ENCODE measurements at regions not wholly inside any gene's neighbourhood (a gene's known extent, or its start where the extent isn't known, plus 50 kb on each side); places are given as distances from the start of the nearest gene placed in this dataset.

DNA sequence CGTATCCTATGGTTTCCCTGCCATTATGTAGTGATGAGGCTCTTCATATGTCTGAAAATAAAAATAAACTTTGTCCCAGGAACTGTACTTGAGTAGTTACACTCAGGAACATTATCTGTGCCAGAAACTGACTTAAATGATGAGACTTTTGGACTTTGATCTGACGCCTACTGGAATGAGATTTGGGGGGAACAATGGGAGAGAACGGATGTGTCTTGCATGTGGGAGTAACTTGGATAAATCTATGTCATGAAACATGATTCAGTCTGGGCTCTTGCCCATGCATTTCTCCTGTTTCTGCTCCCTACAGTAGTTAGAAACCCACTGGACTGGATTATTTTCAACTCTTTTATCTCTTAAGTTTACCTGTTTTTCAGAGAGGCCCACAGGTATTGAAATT lies 2351.4 kb downstream of the PCDH7 start:
- no peak for TF ChIP-seq RAD21 (IDR thresholded peaks at IDR 0.05; ENCODE audit: low read depth)
- TF ChIP-seq TEAD4 (IDR thresholded peaks at IDR 0.05), result no peak
- TF ChIP-seq NFIC (IDR thresholded peaks at IDR 0.05), result no peak
- no peak for TF ChIP-seq EP300 (IDR thresholded peaks at IDR 0.05; ENCODE audit: borderline replicate concordance)
- TF ChIP-seq, protein P1, sequence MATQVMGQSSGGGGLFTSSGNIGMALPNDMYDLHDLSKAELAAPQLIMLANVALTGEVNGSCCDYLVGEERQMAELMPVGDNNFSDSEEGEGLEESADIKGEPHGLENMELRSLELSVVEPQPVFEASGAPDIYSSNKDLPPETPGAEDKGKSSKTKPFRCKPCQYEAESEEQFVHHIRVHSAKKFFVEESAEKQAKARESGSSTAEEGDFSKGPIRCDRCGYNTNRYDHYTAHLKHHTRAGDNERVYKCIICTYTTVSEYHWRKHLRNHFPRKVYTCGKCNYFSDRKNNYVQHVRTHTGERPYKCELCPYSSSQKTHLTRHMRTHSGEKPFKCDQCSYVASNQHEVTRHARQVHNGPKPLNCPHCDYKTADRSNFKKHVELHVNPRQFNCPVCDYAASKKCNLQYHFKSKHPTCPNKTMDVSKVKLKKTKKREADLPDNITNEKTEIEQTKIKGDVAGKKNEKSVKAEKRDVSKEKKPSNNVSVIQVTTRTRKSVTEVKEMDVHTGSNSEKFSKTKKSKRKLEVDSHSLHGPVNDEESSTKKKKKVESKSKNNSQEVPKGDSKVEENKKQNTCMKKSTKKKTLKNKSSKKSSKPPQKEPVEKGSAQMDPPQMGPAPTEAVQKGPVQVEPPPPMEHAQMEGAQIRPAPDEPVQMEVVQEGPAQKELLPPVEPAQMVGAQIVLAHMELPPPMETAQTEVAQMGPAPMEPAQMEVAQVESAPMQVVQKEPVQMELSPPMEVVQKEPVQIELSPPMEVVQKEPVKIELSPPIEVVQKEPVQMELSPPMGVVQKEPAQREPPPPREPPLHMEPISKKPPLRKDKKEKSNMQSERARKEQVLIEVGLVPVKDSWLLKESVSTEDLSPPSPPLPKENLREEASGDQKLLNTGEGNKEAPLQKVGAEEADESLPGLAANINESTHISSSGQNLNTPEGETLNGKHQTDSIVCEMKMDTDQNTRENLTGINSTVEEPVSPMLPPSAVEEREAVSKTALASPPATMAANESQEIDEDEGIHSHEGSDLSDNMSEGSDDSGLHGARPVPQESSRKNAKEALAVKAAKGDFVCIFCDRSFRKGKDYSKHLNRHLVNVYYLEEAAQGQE (IDR thresholded peaks at IDR 0.05; ENCODE audit: low read depth), result no peak
- TF ChIP-seq, protein P2, sequence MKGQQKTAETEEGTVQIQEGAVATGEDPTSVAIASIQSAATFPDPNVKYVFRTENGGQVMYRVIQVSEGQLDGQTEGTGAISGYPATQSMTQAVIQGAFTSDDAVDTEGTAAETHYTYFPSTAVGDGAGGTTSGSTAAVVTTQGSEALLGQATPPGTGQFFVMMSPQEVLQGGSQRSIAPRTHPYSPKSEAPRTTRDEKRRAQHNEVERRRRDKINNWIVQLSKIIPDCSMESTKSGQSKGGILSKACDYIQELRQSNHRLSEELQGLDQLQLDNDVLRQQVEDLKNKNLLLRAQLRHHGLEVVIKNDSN (IDR thresholded peaks at IDR 0.05), result no peak
- TF ChIP-seq, protein P3, sequence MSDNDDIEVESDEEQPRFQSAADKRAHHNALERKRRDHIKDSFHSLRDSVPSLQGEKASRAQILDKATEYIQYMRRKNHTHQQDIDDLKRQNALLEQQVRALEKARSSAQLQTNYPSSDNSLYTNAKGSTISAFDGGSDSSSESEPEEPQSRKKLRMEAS (IDR thresholded peaks at IDR 0.05), result no peak
- no peak for TF ChIP-seq TCF12 (IDR thresholded peaks at IDR 0.05; ENCODE audit: low read depth)
- no peak for TF ChIP-seq CREB1 (IDR thresholded peaks at IDR 0.05; ENCODE audit: low read depth)
- no peak for TF ChIP-seq TAF1 (IDR thresholded peaks at IDR 0.05; ENCODE audit: low read depth)
- TF ChIP-seq FOXM1 (IDR thresholded peaks at IDR 0.05; ENCODE audit: borderline replicate concordance, low read depth), result no peak
- TF ChIP-seq EGR1 (IDR thresholded peaks at IDR 0.05), result no peak
- no peak for TF ChIP-seq CEBPB (IDR thresholded peaks at IDR 0.05)
- TF ChIP-seq YY1 (IDR thresholded peaks at IDR 0.05; ENCODE audit: low read depth), result no peak
- TF ChIP-seq ZBTB7A (IDR thresholded peaks at IDR 0.05; ENCODE audit: low read depth), result no peak

DNA sequence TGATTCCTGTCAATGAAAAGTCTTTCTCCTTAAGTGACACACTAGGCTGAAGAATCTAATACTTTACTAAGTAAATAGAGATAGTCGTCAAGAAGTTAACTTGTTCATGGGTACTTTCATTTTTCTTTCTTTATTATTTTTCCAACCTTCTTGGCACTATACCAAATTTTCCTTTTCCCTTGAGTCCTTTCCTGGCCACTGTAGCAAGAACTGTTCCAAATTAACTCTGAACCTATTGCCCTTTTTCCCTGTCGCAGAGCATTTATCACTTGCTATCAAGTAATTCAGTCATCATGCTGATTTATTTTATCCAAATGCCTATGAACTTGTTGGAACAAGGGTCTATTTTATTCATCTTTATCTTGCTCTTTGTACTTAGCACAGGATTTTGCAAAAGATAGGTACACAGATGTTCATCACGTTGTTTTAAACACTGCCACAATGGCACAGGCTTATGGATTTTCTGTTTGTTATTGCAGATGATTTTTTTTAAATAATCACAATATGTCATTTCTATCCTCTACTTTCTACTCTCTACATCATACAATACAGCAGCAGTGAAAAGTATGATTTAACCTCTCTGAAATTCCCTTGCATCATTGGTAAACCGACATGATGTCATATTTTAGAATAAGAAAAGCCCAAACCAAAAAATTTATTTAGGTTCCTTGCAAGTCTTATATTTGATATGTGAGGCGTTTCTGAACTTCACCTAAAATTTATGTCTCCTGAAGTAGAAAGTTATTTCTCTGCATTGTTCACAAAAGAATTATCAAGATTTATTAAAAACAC lies 2352.3 kb downstream of the PCDH7 start:
- TF ChIP-seq, protein P3 (IDR thresholded peaks at IDR 0.05), result no peak
- TF ChIP-seq TEAD4 (IDR thresholded peaks at IDR 0.05), result no peak
- TF ChIP-seq RAD21 (IDR thresholded peaks at IDR 0.05; ENCODE audit: low read depth), result no peak
- TF ChIP-seq EP300 (IDR thresholded peaks at IDR 0.05; ENCODE audit: borderline replicate concordance), result no peak
- no peak for TF ChIP-seq YY1 (IDR thresholded peaks at IDR 0.05; ENCODE audit: low read depth)
- TF ChIP-seq TCF12 (IDR thresholded peaks at IDR 0.05; ENCODE audit: low read depth), result no peak
- no peak for TF ChIP-seq NFIC (IDR thresholded peaks at IDR 0.05)
- TF ChIP-seq, protein P2 (IDR thresholded peaks at IDR 0.05), result no peak
- TF ChIP-seq TAF1 (IDR thresholded peaks at IDR 0.05; ENCODE audit: low read depth), result no peak
- no peak for TF ChIP-seq ZBTB7A (IDR thresholded peaks at IDR 0.05; ENCODE audit: low read depth)
- no peak for TF ChIP-seq CEBPB (IDR thresholded peaks at IDR 0.05)
- TF ChIP-seq EGR1 (IDR thresholded peaks at IDR 0.05), result no peak
- TF ChIP-seq FOXM1 (IDR thresholded peaks at IDR 0.05; ENCODE audit: borderline replicate concordance, low read depth), result no peak
- no peak for TF ChIP-seq CREB1 (IDR thresholded peaks at IDR 0.05; ENCODE audit: low read depth)
- TF ChIP-seq, protein P1 (IDR thresholded peaks at IDR 0.05; ENCODE audit: low read depth), result no peak

DNA sequence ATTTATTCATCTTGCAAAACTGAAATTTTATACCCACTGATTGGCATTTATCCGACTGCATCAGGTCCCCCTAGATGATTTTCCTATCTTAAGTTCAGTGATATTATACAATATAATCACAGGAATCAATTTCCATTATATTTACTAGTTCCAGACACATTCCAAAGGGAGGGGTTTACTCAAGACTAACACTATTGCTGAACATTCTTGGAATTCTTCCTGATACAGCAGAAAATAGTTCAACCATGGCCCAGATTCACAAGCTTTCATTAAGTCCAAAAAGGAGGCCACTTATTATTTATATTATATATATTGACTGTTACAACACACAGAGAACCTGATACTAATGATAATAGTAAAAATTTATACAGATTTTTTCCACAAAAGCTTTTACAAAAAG lies 2353.6 kb downstream of the PCDH7 start:
- TF ChIP-seq TEAD4 (IDR thresholded peaks at IDR 0.05) (peak; percentile 95), EGR1 (IDR thresholded peaks at IDR 0.05) (no peak)

DNA sequence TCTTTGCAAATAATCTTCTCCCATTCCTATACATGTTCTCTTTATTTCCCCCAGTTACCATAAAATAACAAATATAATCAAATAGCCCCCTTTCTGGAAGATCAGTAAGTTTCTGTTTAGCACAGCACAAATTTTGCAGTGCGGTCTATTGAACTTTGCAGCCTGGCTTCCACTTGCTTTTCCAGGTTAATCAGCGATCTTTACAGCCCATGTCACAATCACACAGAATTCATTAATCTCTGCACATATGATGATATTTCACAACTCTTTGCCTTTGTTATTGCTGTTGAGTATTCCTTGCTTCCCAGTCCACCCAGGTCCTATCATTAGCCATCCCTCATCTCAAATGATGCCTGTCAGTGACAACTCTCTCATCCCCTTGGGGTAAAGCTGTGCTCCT lies 2358.0 kb downstream of the PCDH7 start:
- TF ChIP-seq EGR1 (IDR thresholded peaks at IDR 0.05) (no peak), TAF1 (IDR thresholded peaks at IDR 0.05; ENCODE audit: low read depth) (no peak), EP300 (IDR thresholded peaks at IDR 0.05; ENCODE audit: borderline replicate concordance) (no peak), NFIC (IDR thresholded peaks at IDR 0.05) (no peak), YY1 (IDR thresholded peaks at IDR 0.05; ENCODE audit: low read depth) (no peak), ZBTB7A (IDR thresholded peaks at IDR 0.05; ENCODE audit: low read depth) (no peak), FOXM1 (IDR thresholded peaks at IDR 0.05; ENCODE audit: borderline replicate concordance, low read depth) (no peak), TEAD4 (IDR thresholded peaks at IDR 0.05) (no peak), RAD21 (IDR thresholded peaks at IDR 0.05; ENCODE audit: low read depth) (no peak)

DNA sequence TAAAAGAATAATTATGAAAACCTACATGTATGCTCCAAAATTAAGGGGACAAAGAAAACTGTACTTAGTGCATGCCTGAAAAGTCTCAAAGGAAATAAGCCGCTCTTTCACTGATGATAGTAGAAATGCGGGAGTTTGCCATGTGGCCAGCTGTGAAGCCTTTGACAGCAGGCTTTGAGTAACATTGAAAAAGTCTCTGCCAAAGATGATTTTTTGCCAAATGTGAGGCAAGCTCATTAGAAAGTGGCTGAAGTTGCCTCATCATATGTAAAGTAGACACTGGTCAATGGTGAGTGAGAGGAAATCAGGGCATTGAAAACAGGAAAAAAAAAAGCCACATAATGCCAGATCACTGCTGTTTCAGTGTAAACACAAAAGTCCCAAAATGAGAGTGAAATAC lies 2360.1 kb downstream of the PCDH7 start:
- TF ChIP-seq CREB1 (IDR thresholded peaks at IDR 0.05; ENCODE audit: low read depth) (no peak), EGR1 (IDR thresholded peaks at IDR 0.05) (no peak), EP300 (IDR thresholded peaks at IDR 0.05; ENCODE audit: borderline replicate concordance) (no peak), CEBPB (IDR thresholded peaks at IDR 0.05) (no peak), TCF12 (IDR thresholded peaks at IDR 0.05; ENCODE audit: low read depth) (no peak), RAD21 (IDR thresholded peaks at IDR 0.05; ENCODE audit: low read depth) (no peak), FOXM1 (IDR thresholded peaks at IDR 0.05; ENCODE audit: borderline replicate concordance, low read depth) (no peak), ZBTB7A (IDR thresholded peaks at IDR 0.05; ENCODE audit: low read depth) (no peak), NFIC (IDR thresholded peaks at IDR 0.05) (no peak), YY1 (IDR thresholded peaks at IDR 0.05; ENCODE audit: low read depth) (no peak), TAF1 (IDR thresholded peaks at IDR 0.05; ENCODE audit: low read depth) (no peak), TEAD4 (IDR thresholded peaks at IDR 0.05) (no peak)
- TF ChIP-seq, protein P1 (IDR thresholded peaks at IDR 0.05; ENCODE audit: low read depth), result no peak
- TF ChIP-seq, protein P2 (IDR thresholded peaks at IDR 0.05), result no peak
- TF ChIP-seq, protein P3 (IDR thresholded peaks at IDR 0.05), result no peak
